SKM-1 treated with dmso at 0.1 percent for 144 hours (cell line): ENCODE measurements at regions not wholly inside any gene's neighbourhood (a gene's known extent, or its start where the extent isn't known, plus 50 kb on each side); places are given as distances from the start of the nearest gene placed in this dataset.
A peak's percentile ranks its signal among the peaks of the same experiment; 100 is the strongest.

Experiments
- DNase-seq: peaks from one replicate; lab custom pipeline; 2025; ENCODE audit not compliant: unreplicated experiment; lab: John Stamatoyannopoulos, UW

GRCh38 chr11:11140510-11140909 lies 212.5 kb downstream of the CSNK2A3 start:
- DNase-seq: no peak

- DNase-seq: no peak
Observed at GRCh38 chr11:11137339-11137738, 215.7 kb downstream of the CSNK2A3 start.

GRCh38 chr11:11135820-11136476 lies 217.1 kb downstream of the CSNK2A3 start:
- DNase-seq: no peak

- DNase-seq: no peak
Observed at GRCh38 chr11:11129118-11129517, 223.9 kb downstream of the CSNK2A3 start.

- peak; percentile 19 for DNase-seq
Observed at GRCh38 chr11:11125618-11126017, 227.4 kb downstream of the CSNK2A3 start.

- no peak for DNase-seq
Observed at GRCh38 chr11:11122749-11123148, 230.3 kb downstream of the CSNK2A3 start.

GRCh38 chr11:11119917-11120316 lies 233.1 kb downstream of the CSNK2A3 start:
- DNase-seq: no peak

- no peak for DNase-seq
Observed at GRCh38 chr11:11117730-11118129, 235.3 kb downstream of the CSNK2A3 start.

- no peak for DNase-seq
Observed at GRCh38 chr11:11115475-11115874, 237.6 kb downstream of the CSNK2A3 start.

GRCh38 chr11:11113626-11114025 lies 239.4 kb downstream of the CSNK2A3 start:
- DNase-seq: no peak

GRCh38 chr11:11108026-11108425 lies 245.0 kb downstream of the CSNK2A3 start:
- no peak for DNase-seq

GRCh38 chr11:11107076-11107723 lies 245.8 kb downstream of the CSNK2A3 start:
- no peak for DNase-seq

- DNase-seq: no peak
Observed at GRCh38 chr11:11105361-11105760, 247.5 kb upstream of the ZBED5 start.

GRCh38 chr11:11095831-11096723 lies 238.2 kb upstream of the ZBED5 start:
- no peak for DNase-seq

GRCh38 chr11:11090495-11090894 lies 232.6 kb upstream of the ZBED5 start:
- DNase-seq: no peak

GRCh38 chr11:11089805-11090204 lies 232.0 kb upstream of the ZBED5 start:
- DNase-seq: no peak

- no peak for DNase-seq
Observed at GRCh38 chr11:11086979-11087378, 229.1 kb upstream of the ZBED5 start.

- DNase-seq: no peak
Observed at GRCh38 chr11:11085580-11085979, 227.7 kb upstream of the ZBED5 start.

- no peak for DNase-seq
Observed at GRCh38 chr11:11084337-11084736, 226.5 kb upstream of the ZBED5 start.

- no peak for DNase-seq
Observed at GRCh38 chr11:11083441-11083840, 225.6 kb upstream of the ZBED5 start.

GRCh38 chr11:11082646-11083045 lies 224.8 kb upstream of the ZBED5 start:
- no peak for DNase-seq

- no peak for DNase-seq
Observed at GRCh38 chr11:11081776-11082175, 223.9 kb upstream of the ZBED5 start.
